ENCODE measurements at regions not wholly inside any gene's neighbourhood (a gene's known extent, or its start where the extent isn't known, plus 50 kb on each side); places are given as distances from the start of the nearest gene placed in this dataset.
"Not testable (repeated sequence)": the region's sequence is repeated elsewhere in the genome, so short reads cannot be mapped to it uniquely, and the experiment has no call there.

DNA sequence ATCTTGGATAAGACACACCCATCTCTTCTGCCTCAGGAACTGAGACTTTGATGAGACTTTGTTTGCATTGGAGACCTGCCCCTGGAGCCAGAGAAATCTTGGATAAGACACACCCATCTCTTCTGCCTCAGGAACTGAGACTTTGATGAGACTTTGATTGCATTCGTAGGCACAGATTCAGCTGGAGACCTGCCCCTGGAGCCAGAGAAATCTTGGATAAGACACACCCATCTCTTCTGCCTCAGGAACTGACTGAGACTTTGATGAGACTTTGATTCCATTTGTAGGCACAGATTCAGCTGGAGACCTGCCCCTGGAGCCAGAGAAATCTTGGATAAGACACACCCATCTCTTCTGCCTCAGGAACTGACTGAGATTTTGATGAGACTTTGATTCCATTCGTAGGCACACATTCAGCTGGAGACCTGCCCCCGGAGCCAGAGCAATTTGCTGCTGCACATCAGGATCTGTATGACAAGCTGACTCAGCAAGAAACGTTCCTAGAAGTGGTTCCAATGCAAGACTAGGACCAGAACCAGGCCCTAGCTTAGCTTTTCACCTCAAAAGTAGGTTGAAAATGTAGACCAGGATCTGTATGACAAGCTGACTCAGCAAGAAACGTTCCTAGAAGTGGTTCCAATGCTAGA lies 54.0 kb upstream of the TMEM97 start:
- TF ChIP-seq, protein P1, sequence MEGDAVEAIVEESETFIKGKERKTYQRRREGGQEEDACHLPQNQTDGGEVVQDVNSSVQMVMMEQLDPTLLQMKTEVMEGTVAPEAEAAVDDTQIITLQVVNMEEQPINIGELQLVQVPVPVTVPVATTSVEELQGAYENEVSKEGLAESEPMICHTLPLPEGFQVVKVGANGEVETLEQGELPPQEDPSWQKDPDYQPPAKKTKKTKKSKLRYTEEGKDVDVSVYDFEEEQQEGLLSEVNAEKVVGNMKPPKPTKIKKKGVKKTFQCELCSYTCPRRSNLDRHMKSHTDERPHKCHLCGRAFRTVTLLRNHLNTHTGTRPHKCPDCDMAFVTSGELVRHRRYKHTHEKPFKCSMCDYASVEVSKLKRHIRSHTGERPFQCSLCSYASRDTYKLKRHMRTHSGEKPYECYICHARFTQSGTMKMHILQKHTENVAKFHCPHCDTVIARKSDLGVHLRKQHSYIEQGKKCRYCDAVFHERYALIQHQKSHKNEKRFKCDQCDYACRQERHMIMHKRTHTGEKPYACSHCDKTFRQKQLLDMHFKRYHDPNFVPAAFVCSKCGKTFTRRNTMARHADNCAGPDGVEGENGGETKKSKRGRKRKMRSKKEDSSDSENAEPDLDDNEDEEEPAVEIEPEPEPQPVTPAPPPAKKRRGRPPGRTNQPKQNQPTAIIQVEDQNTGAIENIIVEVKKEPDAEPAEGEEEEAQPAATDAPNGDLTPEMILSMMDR (conservative IDR thresholded peaks at IDR 0.05; ENCODE audit: low read depth, low read length) = not testable (repeated sequence)
- not testable (repeated sequence) for TF ChIP-seq CHD1 (IDR thresholded peaks at IDR 0.05; ENCODE audit: low read depth, low read length); RAD21 (IDR thresholded peaks at IDR 0.05; ENCODE audit: low read length); POLR2A (IDR thresholded peaks at IDR 0.05; ENCODE audit: low read depth, low read length)
- TF ChIP-seq, protein P2, sequence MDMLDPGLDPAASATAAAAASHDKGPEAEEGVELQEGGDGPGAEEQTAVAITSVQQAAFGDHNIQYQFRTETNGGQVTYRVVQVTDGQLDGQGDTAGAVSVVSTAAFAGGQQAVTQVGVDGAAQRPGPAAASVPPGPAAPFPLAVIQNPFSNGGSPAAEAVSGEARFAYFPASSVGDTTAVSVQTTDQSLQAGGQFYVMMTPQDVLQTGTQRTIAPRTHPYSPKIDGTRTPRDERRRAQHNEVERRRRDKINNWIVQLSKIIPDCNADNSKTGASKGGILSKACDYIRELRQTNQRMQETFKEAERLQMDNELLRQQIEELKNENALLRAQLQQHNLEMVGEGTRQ (IDR thresholded peaks at IDR 0.05; ENCODE audit: low read depth, low read length) = not testable (repeated sequence)
